Subcutaneous abdominal adipose tissue (tissue), 5 donors: ENCODE measurements at regions not wholly inside any gene's neighbourhood (a gene's known extent, or its start where the extent isn't known, plus 50 kb on each side); places are given as distances from the start of the nearest gene placed in this dataset.

Experiments
- H3K27ac ChIP-seq: one replicate; pipeline ENCODE4 v1.7.0; 2013; ENCODE audit warnings: low read depth, mild to moderate bottlenecking, inconsistent platforms, low read length, moderate library complexity
- H3K27me3 ChIP-seq, 5 donors: one replicate each; pipeline ENCODE4 v1.7.0; 2013; ENCODE audit warnings: low read length in 5 of 5, inconsistent platforms in 1 of 5; ENCODE audit not compliant: control insufficient read depth in 5 of 5, insufficient read depth in 4 of 5
- H3K36me3 ChIP-seq, 5 donors: one replicate each; pipeline ENCODE4 v1.7.0; 2013; ENCODE audit warnings: low read length in 5 of 5; ENCODE audit not compliant: control insufficient read depth in 5 of 5, insufficient read depth in 5 of 5
- H3K4me1 ChIP-seq, 5 donors: one replicate each; pipeline ENCODE4 v1.7.0; 2013; ENCODE audit warnings: low read length in 5 of 5, mild to moderate bottlenecking in 3 of 5, moderate library complexity in 1 of 5; ENCODE audit not compliant: control insufficient read depth in 5 of 5, insufficient read depth in 5 of 5
- H3K4me3 ChIP-seq, 5 donors: one replicate each; pipeline ENCODE4 v1.7.0; 2013; ENCODE audit warnings: low read length in 5 of 5, low read depth in 1 of 5
- H3K9ac ChIP-seq, 5 donors: one replicate each; pipeline ENCODE4 v1.7.0; 2013; ENCODE audit warnings: low read length in 5 of 5, mild to moderate bottlenecking in 4 of 5, moderate library complexity in 3 of 5
- H3K9me3 ChIP-seq, 5 donors: one replicate each; pipeline ENCODE4 v1.7.0; 2013; ENCODE audit warnings: low read length in 5 of 5; ENCODE audit not compliant: control insufficient read depth in 5 of 5
- donor health status: healthy.
- donor health status: healthy.
- donor health status: healthy.
- donor health status: healthy.
- donor health status: healthy.

DNA sequence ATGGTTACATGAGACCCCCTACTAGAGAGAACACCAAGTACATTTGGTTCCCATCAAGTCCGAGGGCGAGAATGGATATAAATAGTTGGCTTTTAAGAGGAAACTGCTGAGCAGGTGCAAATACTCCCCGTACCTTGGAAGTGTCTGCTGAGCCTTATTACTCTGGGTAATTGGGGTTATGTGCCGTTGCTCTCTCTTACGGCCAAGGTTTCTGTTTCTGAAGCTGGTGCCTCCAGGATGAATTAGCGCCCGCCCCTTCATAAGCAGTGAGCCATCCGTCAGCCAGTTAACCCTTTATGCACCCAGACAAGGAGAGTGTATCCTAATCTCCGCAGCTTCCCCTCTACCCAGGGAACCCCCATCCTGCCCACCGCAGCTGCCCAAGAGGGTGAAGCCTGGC is 90.4 kb upstream of the AJAP1 start:
- H3K4me3 ChIP-seq: no peak overlapping the region
- peaks cover 0 to 2% (median 0%) of the 10 kb centered on the region in 5 donors for H3K9me3 ChIP-seq
- H3K4me1 ChIP-seq: no peaks in the 10 kb centered on the region
- H3K27me3 ChIP-seq: peaks cover 0 to 18% (median 12%) of the 10 kb centered on the region in 5 donors
- no peak overlapping the region for H3K27ac ChIP-seq
- H3K36me3 ChIP-seq: no peaks in the 10 kb centered on the region
- H3K9ac ChIP-seq: no peak overlapping the region

DNA sequence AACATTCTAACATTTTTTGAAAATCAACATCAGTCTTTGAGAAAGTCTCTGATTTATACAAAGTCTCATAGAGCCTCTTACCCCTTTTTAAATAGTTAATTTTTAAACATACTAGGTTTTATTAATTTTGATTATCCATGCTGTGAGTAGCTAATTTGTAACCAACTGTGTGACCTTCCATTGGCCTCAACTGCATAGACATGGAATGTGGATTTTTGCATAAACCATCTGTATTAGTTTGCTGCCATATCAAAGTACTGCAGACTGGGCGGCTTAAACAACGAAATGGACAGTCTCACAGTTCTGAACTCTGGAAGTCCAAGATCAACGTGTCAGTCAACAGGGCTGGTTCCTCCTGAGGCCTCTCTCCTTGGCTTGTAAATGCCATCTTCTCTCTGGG is 89.2 kb upstream of the AJAP1 start:
- Histone ChIP-seq H3K9me3 (no peaks in the 10 kb centered on the region), H3K9ac (no peak overlapping the region), H3K27me3 (peaks cover 0 to 14% (median 12%) of the 10 kb centered on the region in 5 donors), H3K36me3 (no peaks in the 10 kb centered on the region), H3K27ac (no peak overlapping the region), H3K4me3 (no peak overlapping the region), H3K4me1 (no peaks in the 10 kb centered on the region)

DNA sequence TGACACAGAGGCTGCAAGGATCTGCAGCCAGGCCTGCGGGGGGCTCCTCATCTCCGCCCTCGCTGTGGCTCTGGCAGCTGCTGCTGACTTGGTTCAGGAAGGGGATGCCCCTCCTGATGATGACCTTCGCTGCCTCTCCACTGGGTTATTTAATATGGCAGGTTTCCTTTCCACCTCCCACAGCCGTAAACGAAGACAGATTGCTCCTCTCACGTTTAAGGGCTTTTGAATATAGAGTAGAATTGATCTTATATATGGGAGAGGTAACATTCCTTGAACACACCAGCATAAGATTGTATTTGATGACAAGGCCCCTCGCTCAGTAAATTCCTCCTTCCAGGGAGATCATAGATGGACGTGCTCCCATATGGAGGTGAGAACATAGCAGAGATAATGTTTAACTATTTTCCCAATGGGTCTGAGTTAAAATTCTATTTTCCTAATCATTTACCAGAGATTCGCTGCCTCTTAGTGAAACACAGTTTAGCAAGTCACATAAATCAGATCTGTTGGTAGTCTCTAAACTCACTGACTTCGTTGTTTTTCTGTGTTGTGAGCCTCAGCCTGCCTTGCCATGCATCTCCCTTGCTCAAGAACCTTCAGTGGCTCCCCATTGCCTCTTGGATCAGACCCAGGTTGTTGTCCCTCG is 88.5 kb upstream of the AJAP1 start:
- Histone ChIP-seq H3K36me3 (no peaks in the 10 kb centered on the region), H3K4me1 (no peaks in the 10 kb centered on the region), H3K9me3 (no peaks in the 10 kb centered on the region), H3K9ac (no peak overlapping the region), H3K27ac (no peak overlapping the region), H3K27me3 (peaks cover 0 to 15% (median 11%) of the 10 kb centered on the region in 5 donors), H3K4me3 (no peak overlapping the region)

DNA sequence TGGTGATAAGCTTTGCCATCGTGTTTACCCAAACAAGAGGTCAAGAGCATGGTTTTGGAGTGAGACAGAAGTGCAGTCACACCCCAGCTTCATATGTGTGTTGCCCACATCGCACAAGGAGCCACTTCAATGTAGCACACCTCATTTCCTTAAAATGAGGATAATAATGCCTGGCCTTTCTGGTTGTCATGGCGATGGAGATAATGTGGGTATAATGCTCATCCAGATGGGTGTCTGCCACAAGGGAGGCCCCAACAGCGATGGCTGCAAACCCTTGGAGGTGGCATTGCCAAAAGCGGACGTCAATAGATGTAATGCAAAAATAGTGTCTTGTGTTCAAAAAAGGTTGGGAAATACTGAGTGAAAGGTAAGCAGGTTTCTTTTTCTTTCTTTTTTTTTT is 83.1 kb upstream of the AJAP1 start:
- no peak overlapping the region for H3K4me3 ChIP-seq
- no peak overlapping the region for H3K27ac ChIP-seq
- H3K36me3 ChIP-seq: no peaks in the 10 kb centered on the region
- peaks cover 0 to 6% (median 2%) of the 10 kb centered on the region in 5 donors for H3K27me3 ChIP-seq
- no peaks in the 10 kb centered on the region for H3K4me1 ChIP-seq
- no peaks in the 10 kb centered on the region for H3K9me3 ChIP-seq
- H3K9ac ChIP-seq: no peak overlapping the region

DNA sequence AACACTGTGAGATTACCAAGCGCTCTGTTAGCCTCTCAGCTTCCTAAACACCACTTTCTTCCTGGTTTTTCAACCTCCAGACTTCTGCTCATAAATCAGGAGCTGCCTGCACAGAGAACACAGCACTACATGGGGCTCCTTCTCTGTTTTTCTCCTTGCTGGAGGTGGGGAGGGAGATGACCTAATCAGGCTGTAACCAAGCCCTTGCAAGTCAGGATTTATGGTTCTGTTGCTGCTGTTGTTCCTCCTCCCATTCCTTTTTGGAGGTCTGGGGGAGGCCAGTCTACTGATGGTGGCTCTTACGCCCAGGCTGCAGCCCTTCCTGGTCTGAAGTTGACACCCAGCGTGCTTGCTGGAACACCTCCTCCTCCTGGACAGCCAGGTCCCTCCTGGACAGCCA is 80.9 kb upstream of the AJAP1 start:
- H3K27me3 ChIP-seq: peaks cover 0 to 6% (median 2%) of the 10 kb centered on the region in 5 donors
- H3K9ac ChIP-seq: no peak overlapping the region
- no peak overlapping the region for H3K27ac ChIP-seq
- peaks cover 0 to 3% (median 0%) of the 10 kb centered on the region in 5 donors for H3K9me3 ChIP-seq
- H3K4me1 ChIP-seq: no peaks in the 10 kb centered on the region
- H3K4me3 ChIP-seq: no peak overlapping the region
- no peaks in the 10 kb centered on the region for H3K36me3 ChIP-seq

DNA sequence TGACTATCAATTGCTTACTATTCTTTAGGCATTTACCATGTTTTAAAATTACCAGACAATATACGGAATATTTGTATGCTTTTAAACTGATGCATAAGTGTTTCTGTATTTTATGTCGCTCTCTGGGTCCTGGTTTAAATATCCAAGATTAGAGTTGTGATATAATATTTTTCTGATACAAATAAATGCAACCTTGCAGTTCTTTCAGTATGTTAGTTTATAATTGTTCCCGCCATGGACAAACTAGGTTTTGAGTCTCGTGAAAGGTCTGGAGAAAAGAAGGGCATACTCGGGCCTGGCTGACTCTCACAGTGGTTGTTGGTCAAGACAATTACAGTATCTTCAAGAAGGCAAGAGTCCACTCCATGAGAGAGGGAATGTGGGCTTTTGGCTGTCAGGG is 72.6 kb upstream of the AJAP1 start:
- peaks cover 4 to 27% (median 19%) of the 10 kb centered on the region in 5 donors for H3K27me3 ChIP-seq
- H3K9ac ChIP-seq: no peak overlapping the region
- H3K36me3 ChIP-seq: no peaks in the 10 kb centered on the region
- no peak overlapping the region for H3K27ac ChIP-seq
- H3K9me3 ChIP-seq: peaks cover 0 to 3% (median 0%) of the 10 kb centered on the region in 5 donors
- no peak overlapping the region for H3K4me3 ChIP-seq
- peaks cover 0 to 30% (median 0%) of the 10 kb centered on the region in 5 donors for H3K4me1 ChIP-seq

DNA sequence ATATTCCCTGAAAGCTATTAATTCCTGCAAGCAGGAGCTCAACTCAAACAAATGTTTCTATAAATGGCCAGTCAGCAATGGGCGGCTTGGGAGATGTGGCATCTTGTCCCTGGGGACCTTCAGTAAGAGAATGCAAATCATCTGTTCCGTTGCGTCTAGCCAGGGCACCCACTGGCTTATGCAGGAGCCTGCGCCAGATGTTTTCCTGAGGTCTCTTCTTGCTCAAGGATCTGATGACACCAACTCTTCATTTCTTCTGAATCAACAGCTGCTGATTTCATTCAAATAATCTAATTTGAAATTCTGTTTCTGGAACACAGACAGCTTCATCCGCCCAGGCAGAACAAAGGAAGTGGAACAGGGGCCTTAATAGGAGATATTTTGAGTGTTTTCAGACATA is 70.0 kb upstream of the AJAP1 start:
- Histone ChIP-seq H3K9ac (no peak overlapping the region), H3K9me3 (no peaks in the 10 kb centered on the region), H3K27ac (no peak overlapping the region), H3K4me3 (no peak overlapping the region), H3K4me1 (peaks cover 0 to 34% (median 0%) of the 10 kb centered on the region in 5 donors), H3K27me3 (peaks cover 4 to 27% (median 22%) of the 10 kb centered on the region in 5 donors), H3K36me3 (no peaks in the 10 kb centered on the region)

DNA sequence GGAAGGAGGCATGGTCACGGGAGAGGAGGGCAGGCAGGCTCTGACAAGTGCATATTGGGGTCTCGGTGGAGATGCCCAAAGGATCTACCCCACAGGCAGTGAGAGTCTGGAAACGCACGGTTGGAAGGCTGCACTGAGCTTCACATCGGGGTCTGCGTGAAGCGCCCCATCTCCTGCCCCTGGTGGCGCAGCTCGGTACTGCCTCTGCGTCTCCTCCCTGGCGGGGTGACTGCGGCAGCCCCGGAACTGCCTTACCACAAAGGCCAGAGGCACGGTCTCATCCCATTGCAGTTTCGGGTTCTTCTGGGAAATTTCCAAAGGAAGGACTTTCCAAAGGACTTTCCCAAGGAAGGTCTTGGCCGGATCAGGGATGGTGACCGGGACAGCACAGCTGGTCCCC is 69.2 kb upstream of the AJAP1 start:
- Histone ChIP-seq H3K9me3 (no peaks in the 10 kb centered on the region), H3K4me1 (peaks cover 0 to 34% (median 0%) of the 10 kb centered on the region in 5 donors), H3K36me3 (no peaks in the 10 kb centered on the region), H3K4me3 (no peak overlapping the region), H3K27me3 (peaks cover 4 to 27% (median 22%) of the 10 kb centered on the region in 5 donors), H3K9ac (no peak overlapping the region), H3K27ac (no peak overlapping the region)

DNA sequence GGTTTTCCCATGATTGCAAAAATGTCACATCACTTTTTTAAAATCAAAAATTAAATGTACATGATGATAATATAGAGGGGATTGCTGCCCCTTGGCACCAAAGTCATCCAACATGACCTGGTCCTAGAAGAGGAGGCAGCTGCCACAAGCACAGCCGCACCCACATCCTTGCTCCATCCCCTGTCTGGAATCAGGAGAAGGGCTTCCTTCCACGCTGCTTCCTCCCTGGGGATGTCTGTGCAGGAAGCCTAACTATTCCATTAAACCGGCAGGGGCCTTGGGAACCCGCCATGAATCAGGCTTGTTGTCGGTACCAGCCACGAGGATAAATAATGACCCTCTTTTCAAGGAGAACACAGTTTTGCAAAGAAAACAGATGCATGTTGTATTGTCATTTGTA is 68.7 kb upstream of the AJAP1 start:
- peaks cover 0 to 34% (median 0%) of the 10 kb centered on the region in 5 donors for H3K4me1 ChIP-seq
- H3K9ac ChIP-seq: no peak overlapping the region
- no peak overlapping the region for H3K27ac ChIP-seq
- no peaks in the 10 kb centered on the region for H3K36me3 ChIP-seq
- no peak overlapping the region for H3K4me3 ChIP-seq
- no peaks in the 10 kb centered on the region for H3K9me3 ChIP-seq
- peaks cover 4 to 27% (median 22%) of the 10 kb centered on the region in 5 donors for H3K27me3 ChIP-seq

DNA sequence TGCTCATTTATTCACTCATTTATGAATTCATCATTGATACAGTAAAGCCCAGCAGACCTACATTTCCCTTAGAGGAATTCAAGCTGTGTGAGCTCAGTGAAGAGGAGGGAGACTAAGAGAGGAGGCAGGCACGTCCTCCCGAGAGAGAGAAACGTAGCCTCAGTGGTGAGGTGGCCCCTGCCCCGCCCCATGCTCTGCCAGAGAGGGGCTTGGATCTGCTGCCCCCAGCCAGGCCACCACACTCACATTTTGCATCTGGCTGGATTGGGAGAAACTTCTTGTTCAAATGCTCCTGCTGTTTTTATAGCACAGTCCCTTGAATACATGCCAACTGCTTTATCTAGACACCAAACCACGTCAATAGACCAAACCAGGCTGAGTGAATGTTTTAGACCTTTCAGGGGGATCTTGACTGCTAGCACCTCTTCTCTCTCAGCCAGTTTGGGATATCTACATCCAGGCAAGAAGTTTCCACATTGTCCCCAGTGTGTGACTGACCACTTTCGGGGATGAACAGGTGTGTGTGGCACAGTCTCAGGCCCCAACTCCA is 67.7 kb upstream of the AJAP1 start:
- H3K4me1 ChIP-seq: peaks cover 0 to 34% (median 0%) of the 10 kb centered on the region in 5 donors
- H3K9ac ChIP-seq: no peak overlapping the region
- no peaks in the 10 kb centered on the region for H3K9me3 ChIP-seq

More for the DNA sequence above, 67.7 kb upstream of the AJAP1 start:
- Histone ChIP-seq H3K27ac (no peak overlapping the region), H3K36me3 (no peaks in the 10 kb centered on the region), H3K4me3 (no peak overlapping the region), H3K27me3 (peaks cover 5 to 25% (median 23%) of the 10 kb centered on the region in 5 donors)
